Esophagus (tissue), 2 donors: ENCODE measurements at regions not wholly inside any gene's neighbourhood (a gene's known extent, or its start where the extent isn't known, plus 50 kb on each side); places are given as distances from the start of the nearest gene placed in this dataset.

Experiments used
- H3K27ac ChIP-seq, 2 donors: one replicate each; pipeline ENCODE4 v1.5.1; 2013; ENCODE audit warnings: low read depth in 2 of 2, mild to moderate bottlenecking in 2 of 2, inconsistent platforms in 1 of 2, low read length in 1 of 2, moderate library complexity in 1 of 2
- H3K27me3 ChIP-seq, 2 donors: one replicate each; pipeline ENCODE4 v1.6.1; 2013; ENCODE audit warnings: low read length in 2 of 2, control low read depth in 1 of 2, mild to moderate bottlenecking in 1 of 2; ENCODE audit not compliant: insufficient read depth in 2 of 2, control insufficient read depth in 1 of 2
- H3K36me3 ChIP-seq, 2 donors: one replicate each; pipeline ENCODE4 v1.6.1; 2013; ENCODE audit warnings: low read length in 1 of 2; ENCODE audit not compliant: control insufficient read depth in 2 of 2, insufficient read depth in 2 of 2
- H3K4me1 ChIP-seq, 2 donors: one replicate each; pipeline ENCODE4 v1.6.1; 2013; ENCODE audit warnings: low read length in 1 of 2; ENCODE audit not compliant: control insufficient read depth in 2 of 2, insufficient read depth in 2 of 2
- H3K4me3 ChIP-seq, 2 donors: one replicate each; pipeline ENCODE4 v1.5.1; 2013; ENCODE audit warnings: low read length in 2 of 2, mild to moderate bottlenecking in 2 of 2, low read depth in 1 of 2, moderate library complexity in 1 of 2
- H3K9me3 ChIP-seq, 2 donors: one replicate each; pipeline ENCODE4 v1.6.1; 2013; ENCODE audit warnings: mild to moderate bottlenecking in 2 of 2, low read depth in 1 of 2, low read length in 1 of 2, moderate library complexity in 1 of 2; ENCODE audit not compliant: control insufficient read depth in 2 of 2, insufficient read depth in 1 of 2
- WGBS, 2 donors: extraction: QIAGEN DNeasy Blood & Tissue Kit; methylation state at CpG; one replicate each; pipeline ENCODE4 v1.1.7; 2013; 5-methylcytosine and 5-hydroxymethylcytosine counted together
- donor health status: healthy with polysubstance abuse.
- donor health status: Bipolar disorder and iron deficiency.

GRCh38 chr4:127047930-127048329, 584.8 kb upstream of the INTU start:
- no peak overlapping the region for H3K4me3 ChIP-seq
- whole genome bisulfite sequencing, 2 donors = 50% methylated on average over 1 of the region's 1 CpG
- no peaks in the 10 kb centered on the region for H3K27me3 ChIP-seq
- H3K36me3 ChIP-seq = no peaks in the 10 kb centered on the region
- no peaks in the 10 kb centered on the region for H3K9me3 ChIP-seq
- H3K27ac ChIP-seq = no peak overlapping the region
- no peaks in the 10 kb centered on the region for H3K4me1 ChIP-seq

GRCh38 chr4:127048376-127049044, 584.2 kb upstream of the INTU start:
- Histone ChIP-seq H3K36me3 (no peaks in the 10 kb centered on the region), H3K9me3 (no peaks in the 10 kb centered on the region), H3K27ac (no peak overlapping the region), H3K4me1 (no peaks in the 10 kb centered on the region), H3K27me3 (no peaks in the 10 kb centered on the region), H3K4me3 (no peak overlapping the region)
- WGBS, 2 donors = 95 to 97% methylated on average over 3 of the region's 3 CpGs

DNA sequence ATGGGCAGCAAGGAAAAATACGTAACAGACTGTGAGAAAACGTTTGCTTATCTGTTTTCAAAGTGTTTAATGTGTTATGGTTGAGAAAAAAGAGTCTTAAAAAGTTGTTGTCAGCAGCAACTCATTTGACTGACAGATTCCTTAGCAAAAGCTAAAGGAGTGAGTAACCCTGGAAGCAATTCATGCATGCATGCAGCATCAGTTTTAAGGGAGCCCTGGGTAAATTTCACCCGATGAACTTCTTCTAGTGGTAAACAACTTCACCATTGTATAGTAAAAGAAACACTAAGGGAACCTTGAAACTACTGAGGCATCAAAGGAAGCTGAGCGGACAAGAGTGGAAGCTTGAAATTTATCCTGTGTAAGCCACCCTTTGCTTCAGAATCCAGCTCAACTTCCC, 583.2 kb upstream of the INTU start:
- H3K36me3 ChIP-seq = no peaks in the 10 kb centered on the region
- H3K4me1 ChIP-seq = no peaks in the 10 kb centered on the region
- H3K9me3 ChIP-seq = no peaks in the 10 kb centered on the region
- no peaks in the 10 kb centered on the region for H3K27me3 ChIP-seq
- WGBS, 2 donors = 64 to 65% methylated on average over 4 of the region's 4 CpGs
- no peak overlapping the region for H3K27ac ChIP-seq
- no peak overlapping the region for H3K4me3 ChIP-seq

DNA sequence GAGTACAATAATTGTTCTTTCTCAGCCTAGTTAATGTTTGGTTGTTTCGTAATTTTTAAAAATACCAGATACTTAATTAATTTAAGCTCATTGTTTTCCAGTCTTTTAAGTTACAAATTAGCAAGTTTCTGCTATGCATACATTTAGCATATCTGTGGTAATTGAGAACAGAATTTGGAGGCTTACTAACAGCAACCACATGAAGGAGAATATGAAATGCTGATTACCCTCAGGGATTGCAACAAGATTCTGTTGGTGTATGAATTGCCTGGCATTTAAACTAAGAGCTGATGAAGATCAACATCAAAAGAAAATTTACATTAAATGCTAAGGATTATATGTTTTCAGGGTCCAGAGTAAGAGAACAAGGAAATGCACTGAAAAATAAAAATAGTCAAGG, 580.0 kb upstream of the INTU start:
- peaks cover 4 to 5% of the 10 kb centered on the region in 2 donors for H3K9me3 ChIP-seq
- no peaks in the 10 kb centered on the region for H3K36me3 ChIP-seq
- no peak overlapping the region for H3K27ac ChIP-seq
- no peak overlapping the region for H3K4me3 ChIP-seq
- H3K27me3 ChIP-seq = no peaks in the 10 kb centered on the region
- 88 to 100% methylated on average over 1 of the region's 1 CpG for WGBS, 2 donors
- H3K4me1 ChIP-seq = no peaks in the 10 kb centered on the region

DNA sequence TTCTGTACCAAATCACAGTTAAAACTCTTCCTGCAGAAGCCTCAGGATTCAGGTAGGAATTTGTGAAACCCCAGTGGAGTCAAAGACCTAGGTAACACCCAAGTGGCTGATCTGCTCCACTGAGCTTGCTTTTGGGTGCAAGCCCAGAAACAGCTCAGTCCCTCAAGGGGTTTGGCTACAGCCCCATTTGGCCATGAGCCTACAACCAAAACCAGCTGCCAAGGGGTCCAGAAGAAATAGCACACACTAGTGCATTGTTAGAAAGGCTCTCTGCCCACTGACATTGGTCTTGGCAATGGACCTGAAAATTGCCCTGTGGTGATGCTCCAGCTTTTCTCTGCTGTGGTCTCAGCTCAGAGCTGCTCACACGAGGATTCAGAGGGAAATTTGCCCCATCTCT, 577.4 kb upstream of the INTU start:
- H3K27me3 ChIP-seq = no peaks in the 10 kb centered on the region
- H3K9me3 ChIP-seq = peaks cover 4 to 5% of the 10 kb centered on the region in 2 donors
- 15 to 25% methylated on average over 1 of the region's 1 CpG for WGBS, 2 donors
- no peaks in the 10 kb centered on the region for H3K36me3 ChIP-seq
- H3K4me3 ChIP-seq = no peak overlapping the region
- no peaks in the 10 kb centered on the region for H3K4me1 ChIP-seq
- no peak overlapping the region for H3K27ac ChIP-seq

DNA sequence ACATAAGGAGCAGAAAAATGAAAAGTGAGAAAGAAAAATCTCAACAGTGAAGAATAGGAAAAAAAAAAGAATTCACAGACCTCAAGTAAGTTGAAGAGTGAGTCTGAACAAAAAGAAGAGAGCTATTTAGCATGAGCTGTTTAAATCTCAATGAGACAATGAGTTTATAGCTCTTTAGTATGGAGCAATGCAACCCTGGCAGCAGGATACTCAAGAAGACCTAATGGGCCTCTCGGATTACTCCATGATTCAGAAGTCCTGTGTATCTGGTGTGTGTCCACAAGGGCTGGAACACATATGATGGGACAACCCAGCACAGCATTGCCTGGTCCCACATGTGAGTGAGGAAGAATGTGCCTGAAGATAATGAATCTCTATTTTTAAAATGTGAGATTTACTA, 563.1 kb upstream of the INTU start:
- Histone ChIP-seq H3K27ac (no peak overlapping the region), H3K4me1 (no peaks in the 10 kb centered on the region), H3K9me3 (no peaks in the 10 kb centered on the region), H3K27me3 (no peaks in the 10 kb centered on the region), H3K4me3 (no peak overlapping the region), H3K36me3 (no peaks in the 10 kb centered on the region)
- 76 to 82% methylated on average over 1 of the region's 1 CpG for WGBS, 2 donors

- H3K9me3 ChIP-seq = no peaks in the 10 kb centered on the region
- no peaks in the 10 kb centered on the region for H3K36me3 ChIP-seq
- no peaks in the 10 kb centered on the region for H3K27me3 ChIP-seq
- H3K27ac ChIP-seq = no peak overlapping the region
- no peak overlapping the region for H3K4me3 ChIP-seq
- H3K4me1 ChIP-seq = no peaks in the 10 kb centered on the region
- WGBS, 2 donors = 69 to 78% methylated on average over 1 of the region's 1 CpG
Observed at GRCh38 chr4:127071443-127071842, 561.3 kb upstream of the INTU start.

DNA sequence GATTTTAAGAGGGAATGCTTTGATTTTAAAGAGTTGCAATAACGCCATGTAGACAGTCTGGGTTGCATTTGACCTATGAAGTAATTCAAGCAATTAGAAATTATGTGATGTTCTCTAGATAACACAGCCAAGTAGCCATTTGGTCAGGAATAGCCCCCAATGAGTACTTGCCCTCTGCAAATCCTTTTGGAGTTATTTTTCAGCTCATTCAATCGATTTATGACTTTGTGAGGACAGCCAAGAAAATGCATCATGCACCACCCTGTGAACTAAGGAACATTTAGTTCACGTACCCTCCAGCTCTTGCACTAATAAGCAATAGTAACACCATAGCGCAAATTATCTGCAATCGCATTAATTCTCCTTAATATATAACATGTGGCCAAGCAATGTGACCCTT, 552.6 kb upstream of the INTU start:
- peaks cover 0 to 2% of the 10 kb centered on the region in 2 donors for H3K9me3 ChIP-seq
- H3K4me3 ChIP-seq = no peak overlapping the region
- H3K27me3 ChIP-seq = no peaks in the 10 kb centered on the region
- 75 to 79% methylated on average over 5 of the region's 5 CpGs for WGBS, 2 donors
- no peak overlapping the region for H3K27ac ChIP-seq
- H3K36me3 ChIP-seq = no peaks in the 10 kb centered on the region
- H3K4me1 ChIP-seq = no peaks in the 10 kb centered on the region

- H3K27me3 ChIP-seq = no peaks in the 10 kb centered on the region
- peaks cover 0 to 2% of the 10 kb centered on the region in 2 donors for H3K9me3 ChIP-seq
- H3K4me1 ChIP-seq = no peaks in the 10 kb centered on the region
- no peak overlapping the region for H3K27ac ChIP-seq
- no peak overlapping the region for H3K4me3 ChIP-seq
- no peaks in the 10 kb centered on the region for H3K36me3 ChIP-seq
- WGBS, 2 donors = 93 to 98% methylated on average over 1 of the region's 1 CpG
Observed at GRCh38 chr4:127081041-127081440, 551.7 kb upstream of the INTU start.

GRCh38 chr4:127082986-127083385, 549.8 kb upstream of the INTU start:
- no peak overlapping the region for H3K4me3 ChIP-seq
- H3K36me3 ChIP-seq = no peaks in the 10 kb centered on the region
- no peaks in the 10 kb centered on the region for H3K27me3 ChIP-seq
- peaks cover 0 to 3% of the 10 kb centered on the region in 2 donors for H3K9me3 ChIP-seq
- 44 to 52% methylated on average over 1 of the region's 1 CpG for WGBS, 2 donors
- no peak overlapping the region for H3K27ac ChIP-seq
- H3K4me1 ChIP-seq = no peaks in the 10 kb centered on the region
